HG03521 (cell line): ENCODE measurements at regions not wholly inside any gene's neighbourhood (a gene's known extent, or its start where the extent isn't known, plus 50 kb on each side); places are given as distances from the start of the nearest gene placed in this dataset.

ENCODE experiments used
- ATAC-seq: cut with Tn5 transposase; IDR thresholded peaks from one replicate; pipeline ENCODE4 v1.9.1; 2021; ENCODE audit warnings: mild to moderate bottlenecking, moderate library complexity; ENCODE audit not compliant: unreplicated experiment

GRCh38 chr15:77691607-77692006, 58.9 kb upstream of the LINGO1 start:
- ATAC-seq: no peak

GRCh38 chr15:77689821-77690220, 57.1 kb upstream of the LINGO1 start:
- ATAC-seq: no peak

- no peak for ATAC-seq
Observed at GRCh38 chr15:77688693-77689092, 56.0 kb upstream of the LINGO1 start.

GRCh38 chr15:77688266-77688665, 55.6 kb upstream of the LINGO1 start:
- ATAC-seq: no peak

- ATAC-seq: no peak
Observed at GRCh38 chr15:77685082-77685815, 52.5 kb upstream of the LINGO1 start.

DNA sequence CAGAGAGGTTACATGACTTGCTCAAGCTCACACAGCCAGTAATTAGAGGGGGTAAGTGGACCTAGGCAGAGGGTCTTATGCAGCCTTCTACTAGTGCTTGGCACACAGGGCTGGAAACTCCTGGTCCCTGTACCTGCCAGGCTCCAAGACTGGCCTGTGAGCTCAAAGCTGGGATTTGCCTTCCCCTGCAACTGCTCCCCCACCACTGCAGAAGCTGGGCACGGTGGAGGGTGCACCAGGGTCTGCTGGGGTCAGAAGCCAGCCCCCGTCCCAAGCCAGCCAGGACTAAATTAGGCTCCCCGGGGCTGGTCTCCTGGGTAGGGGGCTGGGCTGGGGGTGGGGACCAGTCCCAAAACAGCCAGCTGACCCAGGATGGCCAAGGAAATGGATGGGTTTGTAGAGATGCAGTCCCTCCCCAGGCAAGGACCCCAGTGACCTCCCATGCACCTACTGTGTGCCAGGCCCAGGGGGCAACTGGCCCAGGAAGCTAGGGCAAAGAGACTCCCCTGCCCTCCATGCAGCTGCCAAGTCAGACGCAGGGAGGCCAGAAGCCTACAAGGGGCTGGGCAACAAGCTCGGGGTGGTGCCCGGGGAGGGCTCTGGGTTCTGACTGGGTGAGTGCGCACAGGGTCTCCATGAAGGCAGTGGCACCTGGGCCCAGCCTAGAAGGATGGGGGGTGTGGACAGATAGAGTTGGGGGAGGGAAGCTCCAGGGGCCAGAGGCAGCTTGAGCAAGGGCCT, 51.8 kb upstream of the LINGO1 start:
- no peak for ATAC-seq

GRCh38 chr15:77682564-77682963, 49.9 kb upstream of the LINGO1 start:
- ATAC-seq: no peak
